GM21529 (cell line): ENCODE measurements at regions not wholly inside any gene's neighbourhood (a gene's known extent, or its start where the extent isn't known, plus 50 kb on each side); places are given as distances from the start of the nearest gene placed in this dataset.

Source experiments
- ATAC-seq: cut with Tn5 transposase; IDR thresholded peaks from one replicate; pipeline ENCODE4 v1.9.1; 2021; ENCODE audit not compliant: unreplicated experiment

- no peak for ATAC-seq
These were observed 133.0 kb upstream of the TMEM161B start for GRCh38 chr5:88401686-88402085.

GRCh38 chr5:88401228-88401627 is 132.6 kb upstream of the TMEM161B start:
- no peak for ATAC-seq

GRCh38 chr5:88399561-88399960 is 130.9 kb upstream of the TMEM161B start:
- no peak for ATAC-seq

- ATAC-seq: no peak
These were observed 129.7 kb upstream of the TMEM161B start for GRCh38 chr5:88398316-88398715.

- ATAC-seq: no peak
These were observed 128.2 kb upstream of the TMEM161B start for GRCh38 chr5:88396751-88397281.

- no peak for ATAC-seq
These were observed 127.4 kb upstream of the TMEM161B start for GRCh38 chr5:88396000-88396535.

GRCh38 chr5:88395264-88395663 is 126.6 kb upstream of the TMEM161B start:
- ATAC-seq: no peak

GRCh38 chr5:88394536-88395175 is 126.0 kb upstream of the TMEM161B start:
- no peak for ATAC-seq

GRCh38 chr5:88393716-88394535 is 125.3 kb upstream of the TMEM161B start:
- no peak for ATAC-seq

GRCh38 chr5:88393042-88393441 is 124.4 kb upstream of the TMEM161B start:
- ATAC-seq: no peak

- ATAC-seq: no peak
These were observed 123.3 kb upstream of the TMEM161B start for GRCh38 chr5:88391991-88392390.

GRCh38 chr5:88391116-88391515 is 122.5 kb upstream of the TMEM161B start:
- no peak for ATAC-seq

- ATAC-seq: no peak
These were observed 121.8 kb upstream of the TMEM161B start for GRCh38 chr5:88390481-88390880.

GRCh38 chr5:88390096-88390441 is 121.4 kb upstream of the TMEM161B start:
- no peak for ATAC-seq

- ATAC-seq: no peak
These were observed 120.9 kb upstream of the TMEM161B start for GRCh38 chr5:88389338-88390095.

- no peak for ATAC-seq
These were observed 120.1 kb upstream of the TMEM161B start for GRCh38 chr5:88388476-88389337.

GRCh38 chr5:88384886-88385285 is 116.2 kb upstream of the TMEM161B start:
- ATAC-seq: no peak

- ATAC-seq: no peak
These were observed 111.7 kb upstream of the TMEM161B start for GRCh38 chr5:88380332-88380731.

- ATAC-seq: no peak
These were observed 109.3 kb upstream of the TMEM161B start for GRCh38 chr5:88377705-88378656.
